GM23248 (cell line): ENCODE measurements at regions not wholly inside any gene's neighbourhood (a gene's known extent, or its start where the extent isn't known, plus 50 kb on each side); places are given as distances from the start of the nearest gene placed in this dataset.

Source experiments
- DNase-seq: peaks from one replicate; pipeline ENCODE4 v3.0.0-alpha.2; 2015
- H2AFZ ChIP-seq: fragments of 200-600 bp; sonication (generic); 2 replicates; pipeline ENCODE4 v1.6.1; 2016; ENCODE audit warnings: antibody characterized with exemption
- H3F3A ChIP-seq: fragments of 200-600 bp; sonication (generic); 2 replicates; pipeline ENCODE4 v1.6.1; 2016; ENCODE audit warnings: mild to moderate bottlenecking, antibody characterized with exemption, mixed run types; ENCODE audit not compliant: insufficient read depth
- H3K27ac ChIP-seq: fragments of 200-600 bp; sonication (generic); 2 replicates; pipeline ENCODE4 v1.5.1; 2016; ENCODE audit warnings: mild to moderate bottlenecking
- H3K27me3 ChIP-seq: fragments of 200-600 bp; sonication (generic); replicated peaks from 2 replicates; pipeline ENCODE4 v1.6.1; 2016; ENCODE audit warnings: mild to moderate bottlenecking; ENCODE audit not compliant: insufficient read depth
- H3K36me3 ChIP-seq: fragments of 200-600 bp; sonication (generic); 2 replicates; pipeline ENCODE4 v1.6.1; 2016; ENCODE audit warnings: low read depth, mild to moderate bottlenecking
- H3K4me1 ChIP-seq: fragments of 200-600 bp; sonication (generic); 2 replicates; pipeline ENCODE4 v1.6.1; 2016; ENCODE audit warnings: mild to moderate bottlenecking; ENCODE audit not compliant: insufficient read depth
- H3K4me2 ChIP-seq: fragments of 200-600 bp; sonication (generic); one replicate; pipeline ENCODE4 v1.6.1; 2016; ENCODE audit warnings: mild to moderate bottlenecking; ENCODE audit not compliant: unreplicated experiment
- H3K4me3 ChIP-seq: fragments of 200-600 bp; sonication (generic); 2 replicates; pipeline ENCODE4 v1.5.1; 2016; ENCODE audit warnings: mild to moderate bottlenecking
- H3K79me2 ChIP-seq: fragments of 200-600 bp; sonication (generic); 2 replicates; pipeline ENCODE4 v1.6.1; 2016; ENCODE audit warnings: mild to moderate bottlenecking; ENCODE audit not compliant: insufficient read depth
- H3K9ac ChIP-seq: fragments of 200-600 bp; sonication (generic); 2 replicates; pipeline ENCODE4 v1.6.1; 2016; ENCODE audit warnings: mild to moderate bottlenecking
- H3K9me2 ChIP-seq: fragments of 200-600 bp; sonication (generic); 2 replicates; pipeline ENCODE4 v1.6.1; 2016; ENCODE audit warnings: mixed run types, mild to moderate bottlenecking, moderate library complexity; ENCODE audit not compliant: insufficient read depth
- H3K9me3 ChIP-seq: fragments of 200-600 bp; sonication (generic); one replicate; pipeline ENCODE4 v1.6.1; 2017; ENCODE audit warnings: low read depth
- H4K20me1 ChIP-seq: fragments of 200-600 bp; sonication (generic); 2 replicates; pipeline ENCODE4 v1.6.0; 2016; ENCODE audit not compliant: insufficient read depth
- EZH2 ChIP-seq: fragments of 200-600 bp; sonication (generic); IDR thresholded peaks from 2 replicates; pipeline ENCODE4 v1.6.1; 2018; ENCODE audit warnings: antibody characterized with exemption, mild to moderate bottlenecking; ENCODE audit not compliant: insufficient read depth, poor library complexity, severe bottlenecking
- EZH2phosphoT487 ChIP-seq: fragments of 200-600 bp; sonication (generic); IDR thresholded peaks from 2 replicates; pipeline ENCODE4 v1.6.1; 2018; ENCODE audit warnings: antibody characterized with exemption, moderate library complexity, mild to moderate bottlenecking, low read depth; ENCODE audit not compliant: insufficient read depth
- WGBS, 2 experiments: methylation state at CpG; one replicate each; pipeline ENCODE4 v1.1.6; 2015 to 2017; ENCODE audit warnings: low lambda C conversion rate in 2 of 2, low coverage in 1 of 2; ENCODE audit errors: missing lambda C conversion rate in 2 of 2; 5-methylcytosine and 5-hydroxymethylcytosine counted together
- in situ Hi-C: fragments of 300-500 bp; cut with MboI; formaldehyde crosslinking; loops from 2 replicates; pipeline ENCODE4 v1.15.0; 2020

GRCh38 chr13:34627509-34628208 lies 314.4 kb upstream of the NBEA start:
- Histone ChIP-seq H3K4me2 (no peak overlapping the region), H3F3A (no peaks in the 10 kb centered on the region), H3K4me3 (no peak overlapping the region), H3K9ac (no peak overlapping the region), H3K4me1 (no peaks in the 10 kb centered on the region), H3K27me3 (no peaks in the 10 kb centered on the region), H3K27ac (no peak overlapping the region), H2AFZ (no peak overlapping the region), H3K79me2 (no peaks in the 10 kb centered on the region), H3K36me3 (no peaks in the 10 kb centered on the region), H4K20me1 (no peaks in the 10 kb centered on the region), H3K9me3 (no peaks in the 10 kb centered on the region), H3K9me2 (no peaks in the 10 kb centered on the region)
- TF ChIP-seq EZH2phosphoT487 (no peak), EZH2 (no peak)
- no peak for DNase-seq
- 59 to 63% methylated on average over 9 of the region's 9 CpGs for WGBS, 2 experiments
- in situ Hi-C loops = no loop called here

DNA sequence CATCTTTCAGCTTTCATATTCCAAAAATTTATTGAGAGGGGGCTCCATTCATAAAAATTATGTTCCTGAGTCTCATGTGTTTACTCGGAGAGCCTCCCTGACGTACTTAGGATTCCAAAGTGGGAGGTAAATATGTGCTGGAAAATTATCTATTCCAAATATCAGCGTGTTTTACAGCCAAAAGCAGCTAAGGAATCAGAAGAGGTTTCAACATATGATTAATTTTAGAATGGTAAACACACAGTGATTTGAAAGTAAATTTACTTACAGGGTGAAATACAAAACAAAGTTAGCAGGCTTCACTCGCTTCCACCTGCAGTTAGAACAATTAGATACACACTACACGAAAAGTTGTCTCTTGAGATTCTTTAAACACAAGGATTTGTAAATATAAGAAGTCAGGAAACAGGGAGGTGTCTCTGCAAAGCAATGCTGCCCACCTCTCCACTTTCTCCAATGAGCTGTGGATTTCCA lies 313.8 kb upstream of the NBEA start:
- 43 to 55% methylated on average over 5 of the region's 5 CpGs for WGBS, 2 experiments
- H3K79me2 ChIP-seq = no peaks in the 10 kb centered on the region
- H3K4me3 ChIP-seq = no peak overlapping the region
- no peaks in the 10 kb centered on the region for H4K20me1 ChIP-seq
- no peak overlapping the region for H3K27ac ChIP-seq
- DNase-seq = no peak
- H3K4me2 ChIP-seq = no peak overlapping the region
- no peak overlapping the region for H3K9ac ChIP-seq
- no peaks in the 10 kb centered on the region for H3K4me1 ChIP-seq
- H3K9me3 ChIP-seq = no peaks in the 10 kb centered on the region
- in situ Hi-C loops = no loop called here
- no peaks in the 10 kb centered on the region for H3F3A ChIP-seq
- H3K36me3 ChIP-seq = no peaks in the 10 kb centered on the region
- H3K9me2 ChIP-seq = no peaks in the 10 kb centered on the region
- no peak for TF ChIP-seq EZH2phosphoT487
- no peaks in the 10 kb centered on the region for H3K27me3 ChIP-seq
- no peak overlapping the region for H2AFZ ChIP-seq

DNA sequence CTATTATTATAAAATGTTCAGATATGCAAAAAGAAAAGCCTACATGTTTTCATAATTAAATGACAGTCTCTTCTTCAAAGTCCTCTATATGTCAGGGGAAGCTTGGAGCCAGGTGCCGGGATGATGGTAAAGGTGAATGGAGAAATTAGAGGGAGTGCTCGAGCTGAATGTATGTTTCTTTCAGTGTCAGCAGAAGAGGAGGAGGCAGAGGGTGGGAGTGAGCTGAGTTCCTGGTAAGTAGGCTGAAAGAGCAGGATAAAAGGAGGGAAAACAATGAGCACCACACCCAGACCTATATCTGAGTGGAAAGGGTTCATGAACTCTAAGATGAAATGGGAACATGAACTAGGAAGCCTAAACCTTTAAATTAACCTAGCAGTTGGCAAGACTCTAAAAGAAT lies 307.6 kb upstream of the NBEA start:
- Histone ChIP-seq H3K4me2 (no peak overlapping the region), H3K27me3 (no peaks in the 10 kb centered on the region), H3K4me3 (no peak overlapping the region), H3K4me1 (no peaks in the 10 kb centered on the region), H3K36me3 (no peaks in the 10 kb centered on the region), H3K9me2 (no peaks in the 10 kb centered on the region), H2AFZ (no peak overlapping the region), H3F3A (no peaks in the 10 kb centered on the region), H3K9me3 (no peaks in the 10 kb centered on the region), H3K27ac (no peak overlapping the region), H3K9ac (no peak overlapping the region), H3K79me2 (no peaks in the 10 kb centered on the region), H4K20me1 (no peaks in the 10 kb centered on the region)
- 37 to 38% methylated on average over 2 of the region's 2 CpGs for WGBS, 2 experiments
- no peak for DNase-seq
- no peak for TF ChIP-seq EZH2
- no peak for TF ChIP-seq EZH2phosphoT487
- in situ Hi-C loops = no loop called here

- Histone ChIP-seq H3K4me1 (no peaks in the 10 kb centered on the region), H3K27me3 (no peaks in the 10 kb centered on the region), H3K4me3 (no peak overlapping the region), H3K9me3 (no peaks in the 10 kb centered on the region), H3K9me2 (no peaks in the 10 kb centered on the region), H3K4me2 (no peak overlapping the region), H3K79me2 (no peaks in the 10 kb centered on the region), H4K20me1 (no peaks in the 10 kb centered on the region), H3K36me3 (no peaks in the 10 kb centered on the region), H3K27ac (no peak overlapping the region), H3F3A (no peaks in the 10 kb centered on the region), H2AFZ (no peak overlapping the region), H3K9ac (no peak overlapping the region)
- in situ Hi-C loops = no loop called here
- no peak for DNase-seq
- TF ChIP-seq EZH2phosphoT487 = no peak
- TF ChIP-seq EZH2 = no peak
- 77 to 94% methylated on average over 1 of the region's 1 CpG for WGBS, 2 experiments
These were observed 304.9 kb upstream of the NBEA start for GRCh38 chr13:34637138-34637537.

DNA sequence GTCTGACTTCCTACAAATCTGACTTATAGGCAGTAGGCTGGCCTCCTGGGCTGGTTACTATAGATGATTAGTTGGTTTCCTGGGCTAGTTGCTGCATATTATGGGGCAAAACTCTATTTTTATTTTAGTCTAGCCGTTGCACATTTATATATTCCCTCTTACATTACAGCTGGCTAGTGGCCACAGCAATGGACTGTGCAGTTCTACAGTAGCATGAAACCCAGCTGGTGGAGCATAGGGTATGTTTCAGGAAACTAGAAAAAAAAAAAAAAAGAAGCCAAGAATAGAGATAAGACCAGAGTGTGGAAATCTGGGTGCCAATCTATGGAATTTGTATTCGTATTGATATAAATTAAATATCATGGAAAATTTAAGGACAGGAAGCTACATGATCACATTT lies 304.4 kb upstream of the NBEA start:
- 41 to 49% methylated on average over 2 of the region's 2 CpGs for WGBS, 2 experiments
- Histone ChIP-seq H3F3A (no peaks in the 10 kb centered on the region), H3K4me2 (no peak overlapping the region), H3K79me2 (no peaks in the 10 kb centered on the region), H3K9me2 (no peaks in the 10 kb centered on the region), H3K27me3 (no peaks in the 10 kb centered on the region), H4K20me1 (no peaks in the 10 kb centered on the region), H3K9me3 (no peaks in the 10 kb centered on the region), H3K27ac (no peak overlapping the region), H3K4me3 (no peak overlapping the region), H3K36me3 (no peaks in the 10 kb centered on the region), H2AFZ (no peak overlapping the region), H3K9ac (no peak overlapping the region), H3K4me1 (no peaks in the 10 kb centered on the region)
- no peak for DNase-seq
- TF ChIP-seq EZH2 (no peak), EZH2phosphoT487 (no peak)
- in situ Hi-C loops = no loop called here
